ENCODE measurements at regions not wholly inside any gene's neighbourhood (a gene's known extent, or its start where the extent isn't known, plus 50 kb on each side); places are given as distances from the start of the nearest gene placed in this dataset.

DNA sequence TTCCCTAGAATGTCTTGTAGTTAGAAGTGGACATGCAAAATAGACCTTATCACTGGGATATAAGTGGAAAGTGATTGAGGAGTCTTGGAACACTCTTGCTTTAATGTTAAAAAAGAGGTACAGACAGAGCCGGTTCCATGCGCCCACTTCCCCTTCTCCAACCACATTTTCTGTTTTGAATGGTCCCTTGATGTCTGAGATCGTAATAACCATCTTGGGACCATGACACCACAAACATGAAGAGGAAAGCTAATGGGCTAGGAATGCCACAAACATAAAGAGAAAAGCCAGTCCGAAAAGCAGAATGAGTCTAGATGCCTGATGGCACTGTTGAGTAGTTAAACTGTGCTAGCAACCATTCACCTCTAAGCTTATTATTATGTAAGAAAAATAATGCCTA is 54.8 kb upstream of the SPON1 start:
- H3K4me3 ChIP-seq (replicated peaks; ENCODE audit: insufficient read depth, low read length), result no peak overlapping the region
- H3K27me3 ChIP-seq (ENCODE audit: insufficient read depth, poor library complexity, severe bottlenecking), result no peaks in the 10 kb centered on the region
- TF ChIP-seq, protein P1, sequence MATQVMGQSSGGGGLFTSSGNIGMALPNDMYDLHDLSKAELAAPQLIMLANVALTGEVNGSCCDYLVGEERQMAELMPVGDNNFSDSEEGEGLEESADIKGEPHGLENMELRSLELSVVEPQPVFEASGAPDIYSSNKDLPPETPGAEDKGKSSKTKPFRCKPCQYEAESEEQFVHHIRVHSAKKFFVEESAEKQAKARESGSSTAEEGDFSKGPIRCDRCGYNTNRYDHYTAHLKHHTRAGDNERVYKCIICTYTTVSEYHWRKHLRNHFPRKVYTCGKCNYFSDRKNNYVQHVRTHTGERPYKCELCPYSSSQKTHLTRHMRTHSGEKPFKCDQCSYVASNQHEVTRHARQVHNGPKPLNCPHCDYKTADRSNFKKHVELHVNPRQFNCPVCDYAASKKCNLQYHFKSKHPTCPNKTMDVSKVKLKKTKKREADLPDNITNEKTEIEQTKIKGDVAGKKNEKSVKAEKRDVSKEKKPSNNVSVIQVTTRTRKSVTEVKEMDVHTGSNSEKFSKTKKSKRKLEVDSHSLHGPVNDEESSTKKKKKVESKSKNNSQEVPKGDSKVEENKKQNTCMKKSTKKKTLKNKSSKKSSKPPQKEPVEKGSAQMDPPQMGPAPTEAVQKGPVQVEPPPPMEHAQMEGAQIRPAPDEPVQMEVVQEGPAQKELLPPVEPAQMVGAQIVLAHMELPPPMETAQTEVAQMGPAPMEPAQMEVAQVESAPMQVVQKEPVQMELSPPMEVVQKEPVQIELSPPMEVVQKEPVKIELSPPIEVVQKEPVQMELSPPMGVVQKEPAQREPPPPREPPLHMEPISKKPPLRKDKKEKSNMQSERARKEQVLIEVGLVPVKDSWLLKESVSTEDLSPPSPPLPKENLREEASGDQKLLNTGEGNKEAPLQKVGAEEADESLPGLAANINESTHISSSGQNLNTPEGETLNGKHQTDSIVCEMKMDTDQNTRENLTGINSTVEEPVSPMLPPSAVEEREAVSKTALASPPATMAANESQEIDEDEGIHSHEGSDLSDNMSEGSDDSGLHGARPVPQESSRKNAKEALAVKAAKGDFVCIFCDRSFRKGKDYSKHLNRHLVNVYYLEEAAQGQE (IDR thresholded peaks at IDR 0.05; ENCODE audit: insufficient replicate concordance, low read depth), result no peak
- TF ChIP-seq GABPA (IDR thresholded peaks at IDR 0.05; ENCODE audit: low read depth) (no peak), SPI1 (IDR thresholded peaks at IDR 0.05; ENCODE audit: borderline replicate concordance, low read depth) (peak; percentile 21; the same call in 1 of the 2 replicates), POLR2AphosphoS5 (IDR thresholded peaks at IDR 0.05; ENCODE audit: low read depth) (no peak)
- TF ChIP-seq, protein P2, sequence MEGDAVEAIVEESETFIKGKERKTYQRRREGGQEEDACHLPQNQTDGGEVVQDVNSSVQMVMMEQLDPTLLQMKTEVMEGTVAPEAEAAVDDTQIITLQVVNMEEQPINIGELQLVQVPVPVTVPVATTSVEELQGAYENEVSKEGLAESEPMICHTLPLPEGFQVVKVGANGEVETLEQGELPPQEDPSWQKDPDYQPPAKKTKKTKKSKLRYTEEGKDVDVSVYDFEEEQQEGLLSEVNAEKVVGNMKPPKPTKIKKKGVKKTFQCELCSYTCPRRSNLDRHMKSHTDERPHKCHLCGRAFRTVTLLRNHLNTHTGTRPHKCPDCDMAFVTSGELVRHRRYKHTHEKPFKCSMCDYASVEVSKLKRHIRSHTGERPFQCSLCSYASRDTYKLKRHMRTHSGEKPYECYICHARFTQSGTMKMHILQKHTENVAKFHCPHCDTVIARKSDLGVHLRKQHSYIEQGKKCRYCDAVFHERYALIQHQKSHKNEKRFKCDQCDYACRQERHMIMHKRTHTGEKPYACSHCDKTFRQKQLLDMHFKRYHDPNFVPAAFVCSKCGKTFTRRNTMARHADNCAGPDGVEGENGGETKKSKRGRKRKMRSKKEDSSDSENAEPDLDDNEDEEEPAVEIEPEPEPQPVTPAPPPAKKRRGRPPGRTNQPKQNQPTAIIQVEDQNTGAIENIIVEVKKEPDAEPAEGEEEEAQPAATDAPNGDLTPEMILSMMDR (IDR thresholded peaks at IDR 0.05; ENCODE audit: insufficient read depth, low read length), result no peak
- no peak for DNase-seq (ENCODE audit: low read depth in 1 of 2, low spot score in 1 of 2)
- no peak overlapping the region for H3K27ac ChIP-seq (replicated peaks)

DNA sequence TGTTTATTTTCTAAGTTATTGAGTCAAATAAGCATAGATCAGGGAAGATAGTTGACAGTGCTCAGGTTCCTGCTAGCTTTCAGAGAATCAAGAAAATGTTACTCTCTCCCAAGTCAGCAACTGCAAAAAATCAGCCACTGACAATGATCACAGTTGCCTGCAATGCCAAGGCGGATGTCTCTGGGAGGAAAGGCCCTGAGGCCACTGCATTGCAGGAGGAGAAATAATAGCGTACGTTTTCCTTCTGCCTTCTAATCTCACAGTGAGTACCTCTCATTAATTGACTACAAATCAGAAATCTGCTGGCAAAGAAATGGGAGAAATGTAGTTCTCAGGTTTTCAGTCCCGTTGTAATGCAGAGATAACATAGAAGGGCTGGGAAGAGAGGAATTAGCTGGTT is 54.0 kb upstream of the SPON1 start:
- DNase-seq (ENCODE audit: low read depth in 1 of 2, low spot score in 1 of 2), result no peak
- Histone ChIP-seq H3K27me3 (ENCODE audit: insufficient read depth, poor library complexity, severe bottlenecking) (no peaks in the 10 kb centered on the region), H3K4me3 (replicated peaks; ENCODE audit: insufficient read depth, low read length) (no peak overlapping the region), H3K27ac (replicated peaks) (no peak overlapping the region)
- no peak for TF ChIP-seq GABPA (IDR thresholded peaks at IDR 0.05; ENCODE audit: low read depth)
- TF ChIP-seq SPI1 (IDR thresholded peaks at IDR 0.05; ENCODE audit: borderline replicate concordance, low read depth), result no peak
- TF ChIP-seq, protein P2 (IDR thresholded peaks at IDR 0.05; ENCODE audit: insufficient read depth, low read length), result no peak
- TF ChIP-seq, protein P1 (IDR thresholded peaks at IDR 0.05; ENCODE audit: insufficient replicate concordance, low read depth), result no peak
- no peak for TF ChIP-seq POLR2AphosphoS5 (IDR thresholded peaks at IDR 0.05; ENCODE audit: low read depth)
